GM18909 (cell line): ENCODE measurements at regions not wholly inside any gene's neighbourhood (a gene's known extent, or its start where the extent isn't known, plus 50 kb on each side); places are given as distances from the start of the nearest gene placed in this dataset.

ENCODE experiments used
- ATAC-seq: cut with Tn5 transposase; IDR thresholded peaks from one replicate; pipeline ENCODE4 v1.9.1; 2021; ENCODE audit warnings: mild to moderate bottlenecking; ENCODE audit not compliant: unreplicated experiment, poor library complexity

DNA sequence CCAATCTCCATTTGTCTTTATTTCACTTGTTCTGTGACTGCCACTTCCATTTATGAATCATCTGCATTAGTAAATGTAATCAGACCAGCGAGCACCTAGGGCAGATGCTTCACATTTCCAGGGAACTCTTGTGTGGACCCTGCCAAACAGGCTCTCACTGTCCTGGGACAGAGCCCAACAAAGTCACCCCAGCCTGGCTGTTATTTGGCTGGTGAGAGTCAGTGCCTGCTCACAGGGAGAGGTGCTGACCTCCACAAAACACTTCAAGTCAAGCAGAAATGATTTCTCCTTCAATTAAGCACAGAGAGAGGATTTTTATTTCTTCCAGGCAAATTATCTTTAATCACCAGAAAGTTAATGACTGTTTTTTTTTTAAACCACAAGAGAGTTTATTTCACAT lies 568.0 kb downstream of the MTRR start:
- no peak for ATAC-seq

DNA sequence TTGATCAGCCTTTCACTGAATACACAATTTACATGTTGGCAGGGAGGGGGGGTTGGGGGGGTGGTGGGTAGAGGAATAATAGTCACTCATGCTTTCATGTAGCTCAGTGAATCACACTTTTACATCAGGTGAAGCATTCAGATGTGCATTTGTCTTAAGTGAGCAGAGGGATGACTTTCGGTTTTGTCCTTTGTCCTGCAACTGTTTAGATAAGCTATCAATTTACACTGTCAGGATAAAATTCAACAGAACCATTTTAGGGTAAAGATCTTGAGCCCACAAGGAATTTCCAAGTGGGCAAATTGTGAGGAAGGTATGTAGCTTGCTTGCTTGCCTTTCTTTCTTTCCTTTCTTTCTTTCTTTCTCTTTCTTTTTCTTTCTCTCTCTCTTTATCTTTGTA lies 576.2 kb downstream of the MTRR start:
- ATAC-seq, result no peak

DNA sequence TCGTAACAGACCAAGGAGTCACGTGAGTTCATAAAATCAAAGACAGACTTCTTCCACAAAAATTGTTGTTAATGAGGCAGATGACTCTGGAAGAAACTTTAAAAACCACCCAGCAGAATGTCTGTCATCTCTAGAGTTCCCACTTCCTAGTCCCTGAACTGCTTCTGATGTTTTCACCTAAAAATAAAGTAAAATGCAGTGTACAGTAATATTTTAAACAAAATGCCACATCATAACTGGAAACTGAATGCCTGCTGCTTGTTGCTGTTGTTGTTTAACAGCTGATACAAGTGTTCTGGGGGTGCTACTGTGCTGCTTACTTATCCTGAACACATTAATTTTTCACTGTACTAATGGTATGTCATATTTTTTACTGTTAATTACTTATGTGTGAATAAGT lies 577.2 kb downstream of the MTRR start:
- no peak for ATAC-seq

DNA sequence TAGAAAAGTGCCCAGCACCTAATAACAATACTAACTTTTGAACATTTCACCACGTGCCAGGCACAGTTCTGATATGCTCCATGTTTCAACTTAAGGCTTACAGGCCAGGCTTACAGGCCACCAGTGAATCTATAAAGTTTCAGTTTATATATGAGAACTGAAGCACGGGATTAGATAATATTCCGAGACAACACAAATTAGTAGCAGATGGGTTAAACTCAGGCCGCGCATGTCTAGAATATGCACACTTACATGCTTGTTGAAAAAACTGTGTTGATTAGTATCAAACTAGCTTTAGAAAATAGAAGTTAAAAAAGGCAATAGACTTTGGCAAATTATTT lies 587.9 kb downstream of the MTRR start:
- no peak for ATAC-seq

GRCh38 chr5:8457187-8458037 lies 588.5 kb downstream of the MTRR start:
- ATAC-seq, result peak; percentile 93

GRCh38 chr5:8458038-8458383 lies 589.1 kb downstream of the MTRR start:
- peak; percentile 7 for ATAC-seq

DNA sequence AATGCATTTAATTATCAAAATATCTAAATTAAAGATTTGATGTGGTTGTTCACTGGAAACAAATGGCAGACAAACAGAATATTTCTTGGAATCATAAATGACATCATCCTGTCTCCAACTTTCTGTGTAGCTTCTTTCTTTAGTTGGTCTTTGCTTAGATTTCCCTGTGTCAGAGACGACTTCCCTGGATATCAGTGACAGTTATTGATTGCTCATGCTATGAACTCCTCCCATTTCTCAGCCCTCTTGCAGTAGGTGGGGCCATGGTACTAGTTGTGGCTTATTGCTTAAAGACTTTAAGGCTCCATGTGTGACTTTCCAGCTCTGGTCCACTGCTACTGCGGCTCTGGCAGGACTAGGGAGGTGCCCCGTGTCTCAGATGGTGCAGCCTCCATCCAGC lies 592.6 kb downstream of the MTRR start:
- no peak for ATAC-seq

- ATAC-seq, result no peak
These were observed 593.6 kb downstream of the MTRR start for GRCh38 chr5:8462565-8462964.

DNA sequence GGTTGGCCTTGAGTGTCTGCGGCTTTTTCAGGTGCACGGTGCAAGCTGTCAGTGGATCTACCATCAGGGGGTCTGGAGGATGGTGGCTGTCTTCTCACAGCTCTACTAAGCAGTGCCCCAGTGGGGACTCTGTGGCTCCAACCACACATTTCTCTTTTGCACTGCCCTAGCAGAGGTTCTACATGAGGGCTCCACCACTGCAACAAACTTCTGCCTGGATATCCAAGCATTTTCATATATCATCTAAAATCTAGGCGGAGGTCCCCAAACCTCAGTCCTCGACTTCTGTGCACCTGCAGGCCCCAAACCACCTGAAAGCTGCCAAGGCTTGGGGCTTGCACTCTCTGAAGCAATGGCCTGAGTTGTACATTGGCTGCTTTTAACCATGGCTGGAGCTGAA lies 601.5 kb downstream of the MTRR start:
- ATAC-seq, result no peak

DNA sequence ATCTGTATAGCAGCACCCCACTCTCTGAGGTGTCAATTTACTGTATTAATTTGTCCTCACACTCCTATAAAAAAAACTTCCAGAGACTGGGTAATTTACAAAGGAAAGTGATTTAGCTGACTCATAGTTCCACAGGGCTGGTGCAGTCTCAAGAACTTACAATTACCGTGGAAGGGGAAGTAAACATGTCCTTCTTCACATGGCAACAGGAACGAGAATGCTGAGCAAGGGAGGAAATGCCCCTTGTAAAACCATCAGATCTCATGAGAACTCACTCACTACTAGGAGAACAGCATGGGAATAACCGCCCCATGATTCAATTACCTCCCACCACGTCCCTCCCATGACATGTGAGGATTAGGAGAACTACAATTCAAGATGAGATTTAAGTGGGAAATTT lies 602.6 kb downstream of the MTRR start:
- no peak for ATAC-seq

- ATAC-seq, result no peak
These were observed 604.1 kb downstream of the MTRR start for GRCh38 chr5:8473016-8473415.

- ATAC-seq, result no peak
These were observed 605.0 kb downstream of the MTRR start for GRCh38 chr5:8473827-8474568.

- no peak for ATAC-seq
These were observed 605.6 kb downstream of the MTRR start for GRCh38 chr5:8474569-8474930.

GRCh38 chr5:8478326-8478725 lies 609.4 kb downstream of the MTRR start:
- no peak for ATAC-seq

GRCh38 chr5:8481007-8481406 lies 612.1 kb downstream of the MTRR start:
- ATAC-seq, result no peak

GRCh38 chr5:8491254-8491653 lies 622.3 kb downstream of the MTRR start:
- ATAC-seq, result no peak

DNA sequence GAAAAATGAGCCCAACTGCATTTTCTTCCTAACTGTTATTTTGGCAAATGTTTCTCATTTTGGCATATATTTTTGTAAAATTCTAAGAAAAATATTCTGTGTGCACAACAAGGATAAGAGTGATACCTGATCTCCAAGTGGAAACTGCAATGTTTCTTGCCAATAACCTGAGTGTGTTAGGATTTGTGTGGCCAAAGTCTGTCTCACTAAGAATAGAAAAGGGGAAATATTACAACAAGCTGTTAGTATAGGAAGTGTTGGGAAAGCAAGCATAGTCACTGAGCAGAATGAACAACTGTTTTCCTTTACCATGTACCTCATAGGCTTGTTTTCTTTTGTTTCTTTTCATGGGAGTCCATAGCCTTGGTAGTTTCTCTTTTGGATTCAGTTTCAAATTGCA lies 624.2 kb downstream of the MTRR start:
- ATAC-seq, result no peak

GRCh38 chr5:8500426-8500825 lies 631.5 kb downstream of the MTRR start:
- ATAC-seq, result no peak

GRCh38 chr5:8505196-8505595 lies 636.2 kb downstream of the MTRR start:
- ATAC-seq, result no peak

DNA sequence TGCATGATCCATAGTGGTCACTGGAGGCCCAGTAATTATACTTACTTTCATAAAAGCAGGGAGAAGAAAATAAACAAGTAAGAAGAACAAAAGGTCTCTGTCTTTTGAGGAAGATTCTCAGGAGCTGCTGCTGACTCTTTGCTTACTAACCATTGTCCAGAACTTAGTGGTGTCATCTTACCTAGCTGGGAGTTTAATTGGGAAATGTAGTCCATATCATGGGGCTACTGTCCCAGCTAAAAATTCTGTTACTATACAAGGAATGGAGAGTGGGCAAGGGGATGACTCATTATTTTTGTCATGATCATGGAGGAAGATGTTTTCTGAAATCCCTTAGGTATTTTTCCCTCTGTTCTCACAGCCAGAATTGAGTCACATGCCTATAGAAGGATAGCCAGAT lies 639.3 kb downstream of the MTRR start:
- no peak for ATAC-seq

DNA sequence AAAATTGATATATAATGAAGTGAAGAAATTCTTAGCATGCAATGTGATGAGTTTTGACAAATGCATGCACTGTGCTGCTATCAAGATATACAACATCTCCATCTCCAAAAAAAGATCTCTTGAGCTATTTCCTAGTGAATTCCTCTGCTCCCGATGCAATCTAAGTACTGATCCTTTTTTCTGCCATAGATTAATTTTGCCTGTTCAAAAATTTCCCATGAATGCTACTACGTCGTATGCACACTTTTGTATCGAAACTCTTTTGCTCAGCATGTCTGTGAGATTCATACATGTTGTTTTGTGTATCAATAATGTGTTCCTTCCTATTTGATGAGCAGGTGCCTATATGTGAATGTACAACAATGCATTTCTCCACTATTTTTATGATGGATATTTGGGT lies 647.4 kb downstream of the MTRR start:
- no peak for ATAC-seq

DNA sequence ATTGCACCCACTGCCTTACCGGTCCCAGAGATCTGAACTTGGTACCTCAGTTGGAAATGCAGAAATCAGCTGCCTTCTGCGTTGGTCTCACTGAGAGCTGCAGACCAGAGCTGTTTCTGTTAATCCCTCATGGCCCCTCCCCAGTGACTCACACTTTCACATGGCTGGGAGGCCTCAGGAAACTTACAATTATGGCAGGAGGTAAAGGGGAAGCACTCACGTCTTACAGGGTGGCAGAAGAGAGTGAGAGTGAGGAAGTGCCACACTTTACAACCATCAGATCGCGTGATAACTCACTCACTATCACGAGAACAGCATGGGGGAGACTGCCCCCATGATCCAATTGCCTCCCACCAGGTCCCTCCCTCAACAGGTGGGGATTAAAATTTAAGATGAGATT lies 648.5 kb downstream of the MTRR start:
- ATAC-seq, result no peak
